Activated CD8-positive, alpha-beta T cell treated with anti-CD3 and anti-CD28 coated beads for 36 hours (primary cell): ENCODE measurements at regions not wholly inside any gene's neighbourhood (a gene's known extent, or its start where the extent isn't known, plus 50 kb on each side); places are given as distances from the start of the nearest gene placed in this dataset.

Source experiments
- ATAC-seq: fragments of 200-7000 bp; cut with Tn5 transposase; one replicate; pipeline ENCODE4 v1.10.0; 2021; ENCODE audit warnings: mild to moderate bottlenecking, moderate library complexity
- CTCF ChIA-PET: fragments of 350-600 bp; sonication (Branson Sonifier 250); formaldehyde crosslinking; loops from one replicate; lab custom pipeline; 2021; ENCODE audit warnings: antibody characterized with exemption; lab: Charles Lee
- POLR2A ChIA-PET: fragments of 350-600 bp; sonication (Branson Sonifier 250); formaldehyde crosslinking; loops from one replicate; lab custom pipeline; 2021; ENCODE audit warnings: antibody characterized with exemption; lab: Charles Lee
- DNase-seq: peaks from one replicate; pipeline ENCODE4 v3.0.0-alpha.2; 2020
- H3K27ac Mint-ChIP-seq: one replicate; pipeline ENCODE4 v1.8.0; 2021; ENCODE audit warnings: mild to moderate bottlenecking, mixed read lengths
- H3K27me3 Mint-ChIP-seq: one replicate; pipeline ENCODE4 v1.8.0; 2021; ENCODE audit warnings: mixed read lengths
- H3K36me3 Mint-ChIP-seq: one replicate; pipeline ENCODE4 v1.8.0; 2021; ENCODE audit warnings: low read depth, mixed read lengths
- H3K4me1 Mint-ChIP-seq: one replicate; pipeline ENCODE4 v1.8.0; 2021; ENCODE audit warnings: low read depth, mixed read lengths
- H3K4me3 Mint-ChIP-seq: one replicate; pipeline ENCODE4 v1.8.0; 2021; ENCODE audit warnings: mild to moderate bottlenecking, moderate library complexity, mixed read lengths
- H3K9me3 Mint-ChIP-seq: one replicate; pipeline ENCODE4 v1.8.0; 2021; ENCODE audit warnings: mixed read lengths
- CTCF ChIP-seq: fragments of 200-600 bp; IDR thresholded peaks from one replicate; pipeline ENCODE4 v1.8.0; 2022; ENCODE audit warnings: antibody characterized with exemption, mild to moderate bottlenecking
- intact Hi-C: fragments of 100-400 bp; cut with micrococcal nuclease; formaldehyde crosslinking; loops from one replicate; pipeline ENCODE4 v1.10.0; 2022

GRCh38 chr11:121696931-121697670 is 244.3 kb upstream of the SORL1-AS1 start:
- peaks cover 11% of the 10 kb centered on the region for H3K27me3 Mint-ChIP-seq
- intact Hi-C loops: no loop called here
- CTCF ChIA-PET: no interaction called here

GRCh38 chr11:121696177-121696871 is 243.6 kb upstream of the SORL1-AS1 start:
- no peak for TF ChIP-seq CTCF
- Mint-ChIP-seq H3K4me3 (no peak overlapping the region), H3K9me3 (no peaks in the 10 kb centered on the region), H3K27me3 (peaks cover 11% of the 10 kb centered on the region), H3K27ac (no peak overlapping the region), H3K36me3 (no peaks in the 10 kb centered on the region), H3K4me1 (no peaks in the 10 kb centered on the region)
- CTCF ChIA-PET: no interaction called here
- ATAC-seq: no peak
- POLR2A ChIA-PET: no interaction called here
- intact Hi-C loops: no loop called here
- DNase-seq: no peak

More at GRCh38 chr11:121696931-121697670, 244.3 kb upstream of the SORL1-AS1 start:
- H3K27ac Mint-ChIP-seq: no peak overlapping the region
- no peak for ATAC-seq
- no peak overlapping the region for H3K4me3 Mint-ChIP-seq
- H3K4me1 Mint-ChIP-seq: no peaks in the 10 kb centered on the region
- DNase-seq: no peak
- no peak for TF ChIP-seq CTCF
- H3K9me3 Mint-ChIP-seq: no peaks in the 10 kb centered on the region
- H3K36me3 Mint-ChIP-seq: no peaks in the 10 kb centered on the region
- POLR2A ChIA-PET: no interaction called here

GRCh38 chr11:121692236-121692635 is 239.5 kb upstream of the SORL1-AS1 start:
- intact Hi-C loops: no loop called here
- POLR2A ChIA-PET: no interaction called here
- no peaks in the 10 kb centered on the region for H3K4me1 Mint-ChIP-seq
- CTCF ChIA-PET: no interaction called here
- H3K9me3 Mint-ChIP-seq: no peaks in the 10 kb centered on the region
- peaks cover 9% of the 10 kb centered on the region for H3K27me3 Mint-ChIP-seq
- ATAC-seq (no peak), DNase-seq (no peak)
- H3K27ac Mint-ChIP-seq: no peak overlapping the region
- no peak overlapping the region for H3K4me3 Mint-ChIP-seq
- no peaks in the 10 kb centered on the region for H3K36me3 Mint-ChIP-seq
- TF ChIP-seq CTCF: no peak

- no peak for DNase-seq
- intact Hi-C loops: no loop called here
- H3K27me3 Mint-ChIP-seq: peaks cover 5% of the 10 kb centered on the region
- no peak for TF ChIP-seq CTCF
- ChIA-PET POLR2A (no interaction called here), CTCF (no interaction called here)
- H3K4me1 Mint-ChIP-seq: no peaks in the 10 kb centered on the region
- no peak overlapping the region for H3K4me3 Mint-ChIP-seq
- H3K9me3 Mint-ChIP-seq: no peaks in the 10 kb centered on the region
- no peak overlapping the region for H3K27ac Mint-ChIP-seq
- no peaks in the 10 kb centered on the region for H3K36me3 Mint-ChIP-seq
- ATAC-seq: no peak
Measured at GRCh38 chr11:121688860-121689614, 236.3 kb upstream of the SORL1-AS1 start.
